Mesothelial cell of epicardium (in vitro differentiated cells): ENCODE measurements at regions not wholly inside any gene's neighbourhood (a gene's known extent, or its start where the extent isn't known, plus 50 kb on each side); places are given as distances from the start of the nearest gene placed in this dataset.

Experiments used
- DNase-seq, 2 experiments: peaks; one replicate each; pipeline ENCODE4 v3.0.0; 2021; ENCODE audit warnings: low spot score in 2 of 2; ENCODE audit not compliant: unreplicated experiment in 2 of 2
- H3K27ac Mint-ChIP-seq: 2 replicates; pipeline ENCODE4 v1.8.0; 2021; ENCODE audit warnings: mixed read lengths
- H3K27me3 Mint-ChIP-seq: 2 replicates; pipeline ENCODE4 v1.8.0; 2021; ENCODE audit warnings: low read depth, mixed read lengths
- H3K36me3 Mint-ChIP-seq: 2 replicates; pipeline ENCODE4 v1.8.0; 2021; ENCODE audit warnings: mixed read lengths
- H3K4me1 Mint-ChIP-seq: 2 replicates; pipeline ENCODE4 v1.8.0; 2021; ENCODE audit warnings: mixed read lengths
- H3K4me3 Mint-ChIP-seq: 2 replicates; pipeline ENCODE4 v1.8.0; 2021; ENCODE audit warnings: mild to moderate bottlenecking, moderate library complexity, mixed read lengths
- H3K9me3 Mint-ChIP-seq: 2 replicates; pipeline ENCODE4 v1.8.0; 2021; ENCODE audit warnings: mixed read lengths
- TF ChIP-seq, protein P1 (sequence below): fragments of 200-600 bp; sonication (generic); IDR thresholded peaks from one replicate; pipeline ENCODE4 v1.5.0; 2021; ENCODE audit warnings: antibody characterized with exemption; ENCODE audit not compliant: unreplicated experiment

DNA sequence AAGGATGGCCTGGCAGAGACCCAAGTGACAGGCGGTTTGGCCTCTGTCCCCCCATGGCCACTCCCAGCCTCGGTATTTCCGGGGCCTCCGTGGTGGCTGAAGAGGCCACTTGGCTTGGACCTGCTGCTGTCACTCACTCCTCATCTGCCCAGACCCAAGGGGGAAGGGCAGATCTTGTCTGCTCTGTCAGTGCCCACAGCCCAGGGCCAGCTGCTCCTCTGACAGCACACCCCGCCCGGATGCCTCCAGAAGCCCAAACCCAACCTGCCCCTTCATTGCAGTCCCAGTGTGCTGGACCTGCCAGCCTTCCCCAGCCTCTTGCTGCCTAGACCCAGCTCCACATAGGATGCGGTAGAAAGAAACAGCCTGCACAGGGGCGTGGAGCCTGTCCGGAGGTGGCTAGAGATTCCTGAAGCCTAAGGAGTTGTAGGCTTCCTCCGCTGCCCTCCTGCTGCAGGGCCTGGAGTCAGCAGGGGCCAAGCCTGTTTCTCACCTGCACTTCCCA is 52.0 kb downstream of the MAGEF1 start:
- Mint-ChIP-seq H3K4me1 (peaks cover 49% of the 10 kb centered on the region), H3K36me3 (no peaks in the 10 kb centered on the region), H3K27me3 (no peaks in the 10 kb centered on the region), H3K27ac (peak overlapping the region; percentile 81), H3K9me3 (no peaks in the 10 kb centered on the region), H3K4me3 (no peak overlapping the region)
- no peak for DNase-seq
- TF ChIP-seq, protein P1, sequence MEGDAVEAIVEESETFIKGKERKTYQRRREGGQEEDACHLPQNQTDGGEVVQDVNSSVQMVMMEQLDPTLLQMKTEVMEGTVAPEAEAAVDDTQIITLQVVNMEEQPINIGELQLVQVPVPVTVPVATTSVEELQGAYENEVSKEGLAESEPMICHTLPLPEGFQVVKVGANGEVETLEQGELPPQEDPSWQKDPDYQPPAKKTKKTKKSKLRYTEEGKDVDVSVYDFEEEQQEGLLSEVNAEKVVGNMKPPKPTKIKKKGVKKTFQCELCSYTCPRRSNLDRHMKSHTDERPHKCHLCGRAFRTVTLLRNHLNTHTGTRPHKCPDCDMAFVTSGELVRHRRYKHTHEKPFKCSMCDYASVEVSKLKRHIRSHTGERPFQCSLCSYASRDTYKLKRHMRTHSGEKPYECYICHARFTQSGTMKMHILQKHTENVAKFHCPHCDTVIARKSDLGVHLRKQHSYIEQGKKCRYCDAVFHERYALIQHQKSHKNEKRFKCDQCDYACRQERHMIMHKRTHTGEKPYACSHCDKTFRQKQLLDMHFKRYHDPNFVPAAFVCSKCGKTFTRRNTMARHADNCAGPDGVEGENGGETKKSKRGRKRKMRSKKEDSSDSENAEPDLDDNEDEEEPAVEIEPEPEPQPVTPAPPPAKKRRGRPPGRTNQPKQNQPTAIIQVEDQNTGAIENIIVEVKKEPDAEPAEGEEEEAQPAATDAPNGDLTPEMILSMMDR = no peak

DNA sequence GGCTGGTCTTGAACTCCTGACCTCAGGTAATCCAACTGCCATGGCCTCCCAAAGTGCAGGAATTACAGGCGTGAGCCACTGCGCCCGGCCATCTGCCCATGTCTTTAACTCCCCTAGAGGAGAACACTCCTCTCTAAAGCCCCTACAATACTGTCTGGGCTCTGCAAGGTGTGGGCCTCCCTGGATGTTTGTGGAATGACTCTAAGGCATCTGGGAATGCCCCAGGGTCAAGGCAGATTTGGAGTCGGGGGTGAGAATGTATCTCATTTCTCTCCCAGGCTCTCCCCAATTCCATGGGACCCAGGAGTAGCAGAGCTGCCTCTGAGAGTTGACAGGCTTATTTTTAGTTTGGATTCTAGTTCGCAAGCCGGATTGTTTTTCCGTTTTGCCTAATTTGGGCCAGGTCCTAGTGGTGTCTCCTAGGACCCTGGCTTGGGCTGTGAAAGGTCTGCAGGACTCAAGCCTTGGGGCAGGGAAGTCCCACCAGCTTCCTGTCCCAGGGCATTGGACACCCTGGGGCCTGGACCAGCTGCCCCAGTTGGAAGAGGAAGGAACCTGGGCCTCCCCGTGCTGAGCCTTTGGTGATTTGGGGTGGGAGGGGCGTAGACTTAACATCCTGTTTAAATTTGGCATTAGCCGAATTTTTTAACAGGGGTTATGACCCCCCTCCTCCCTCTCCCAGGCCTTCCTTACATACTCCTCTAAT is 53.5 kb downstream of the MAGEF1 start:
- peaks cover 44% of the 10 kb centered on the region for H3K4me1 Mint-ChIP-seq
- no peak for DNase-seq
- H3K27me3 Mint-ChIP-seq = no peaks in the 10 kb centered on the region
- H3K36me3 Mint-ChIP-seq = peaks cover 5% of the 10 kb centered on the region
- peaks cover 6% of the 10 kb centered on the region for H3K9me3 Mint-ChIP-seq
- TF ChIP-seq, protein P1 = no peak
- H3K27ac Mint-ChIP-seq = peak overlapping the region; percentile 81
- no peak overlapping the region for H3K4me3 Mint-ChIP-seq

DNA sequence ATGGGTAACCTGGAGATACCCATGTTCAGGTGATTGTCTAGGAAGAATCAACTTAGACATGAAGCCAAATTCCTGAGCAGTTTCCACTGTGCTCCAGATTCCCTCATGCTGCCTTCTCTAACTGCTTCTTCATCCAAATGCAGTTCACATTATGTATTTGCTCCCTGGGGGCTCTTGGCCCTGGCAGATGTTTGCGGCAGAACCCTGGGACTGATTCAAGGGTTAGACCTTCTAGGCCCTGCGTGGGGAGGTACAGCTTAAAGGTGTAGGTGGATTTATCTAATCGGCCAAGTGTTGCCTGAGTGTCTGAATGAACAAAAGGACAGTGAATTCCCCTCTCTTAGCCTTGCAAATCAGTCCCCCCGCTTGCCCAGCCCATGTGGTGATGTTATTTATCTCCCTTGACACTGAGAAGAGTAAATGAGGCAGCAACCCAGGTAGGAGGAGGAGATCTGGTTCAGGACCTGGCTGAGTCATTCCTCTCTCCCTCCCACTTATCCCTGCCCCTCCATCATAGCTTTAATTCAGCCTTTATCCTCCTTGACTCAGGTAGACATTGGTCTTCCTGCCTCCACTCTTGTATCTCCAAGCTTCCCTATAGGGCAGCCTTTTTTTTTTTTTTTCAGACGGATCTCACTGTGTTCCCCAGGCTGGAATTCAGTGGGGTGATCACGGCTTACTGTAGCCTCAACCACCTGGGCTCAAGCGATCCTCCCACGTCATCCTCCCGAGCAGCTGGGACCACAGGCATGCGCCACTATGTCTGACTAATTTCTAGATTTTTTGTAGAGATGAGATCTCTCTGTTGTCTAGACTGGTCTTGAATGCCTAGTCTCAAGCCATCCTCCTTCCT is 54.8 kb downstream of the MAGEF1 start:
- TF ChIP-seq, protein P1 = no peak
- Mint-ChIP-seq H3K36me3 (peaks cover 5% of the 10 kb centered on the region), H3K4me1 (peaks cover 47% of the 10 kb centered on the region), H3K27me3 (no peaks in the 10 kb centered on the region), H3K27ac (peak overlapping the region; percentile 10), H3K4me3 (no peak overlapping the region), H3K9me3 (peaks cover 6% of the 10 kb centered on the region)
- no peak for DNase-seq

DNA sequence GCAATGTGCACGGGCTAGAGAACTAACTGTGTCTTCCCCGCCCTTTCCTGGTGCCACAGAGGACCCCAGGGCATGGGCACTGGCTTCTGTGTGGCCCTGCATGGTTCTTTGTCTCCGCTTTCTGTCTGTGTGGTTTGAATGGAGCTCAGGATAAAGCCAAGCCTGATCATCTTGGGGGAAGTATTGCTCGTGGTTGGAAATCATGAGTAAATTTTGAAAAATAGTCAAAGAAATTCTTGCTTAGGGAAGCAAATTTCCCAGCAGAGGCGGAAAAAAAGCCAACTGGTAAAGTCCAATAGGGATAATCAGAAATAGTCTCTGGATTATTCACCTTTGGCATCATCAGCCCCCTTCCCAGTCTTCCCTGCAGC is 55.4 kb downstream of the MAGEF1 start:
- Mint-ChIP-seq H3K36me3 (peaks cover 5% of the 10 kb centered on the region), H3K4me3 (no peak overlapping the region)

DNA sequence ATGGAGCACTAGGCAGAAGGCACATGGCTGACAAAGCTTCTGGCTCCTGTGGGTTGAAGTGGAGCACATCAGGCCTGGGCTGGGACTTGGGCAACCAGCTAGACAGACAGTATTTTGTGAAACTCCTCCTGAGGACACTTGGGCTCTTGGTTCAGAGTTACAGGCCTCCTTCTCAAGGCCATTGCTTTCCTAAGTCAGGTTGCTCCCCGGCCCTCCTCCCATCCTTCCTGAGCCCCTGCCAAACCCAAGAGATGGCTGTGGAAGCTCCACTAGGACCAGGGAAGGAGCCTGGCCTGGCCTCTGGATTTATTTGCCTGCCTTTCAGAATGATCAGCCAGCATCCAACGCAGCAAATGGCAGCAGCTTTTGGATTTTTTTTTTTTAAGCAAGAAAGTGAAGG is 56.3 kb downstream of the MAGEF1 start:
- TF ChIP-seq, protein P1 = no peak
- DNase-seq = no peak
- Mint-ChIP-seq H3K27ac (peak overlapping the region; percentile 45), H3K4me1 (peaks cover 57% of the 10 kb centered on the region), H3K36me3 (peaks cover 5% of the 10 kb centered on the region), H3K27me3 (no peaks in the 10 kb centered on the region), H3K9me3 (peaks cover 6% of the 10 kb centered on the region), H3K4me3 (no peak overlapping the region)

More for the DNA sequence above, 55.4 kb downstream of the MAGEF1 start:
- peaks cover 6% of the 10 kb centered on the region for H3K9me3 Mint-ChIP-seq
- TF ChIP-seq, protein P1 = no peak
- H3K4me1 Mint-ChIP-seq = peaks cover 51% of the 10 kb centered on the region
- peak overlapping the region; percentile 10 for H3K27ac Mint-ChIP-seq
- H3K27me3 Mint-ChIP-seq = no peaks in the 10 kb centered on the region
- no peak for DNase-seq
